Vagina (tissue), 2 donors: ENCODE measurements at regions not wholly inside any gene's neighbourhood (a gene's known extent, or its start where the extent isn't known, plus 50 kb on each side); places are given as distances from the start of the nearest gene placed in this dataset.
A peak's percentile ranks its signal among the peaks of the same experiment; 100 is the strongest.

Source experiments
- DNase-seq, 2 donors: peaks; one replicate each; pipeline ENCODE4 v3.0.0-alpha.2; 2017; ENCODE audit errors: extremely low spot score in 2 of 2
- H3K27ac ChIP-seq: fragments of 200-600 bp; sonication (generic); one replicate; pipeline ENCODE4 v1.5.1; 2019
- H3K27me3 ChIP-seq: fragments of 200-600 bp; sonication (generic); one replicate; pipeline ENCODE4 v1.5.1; 2019
- H3K36me3 ChIP-seq, 2 donors: fragments of 200-600 bp; sonication (generic); one replicate each; pipeline ENCODE4 v1.5.1; 2017 to 2019
- H3K4me1 ChIP-seq: fragments of 200-600 bp; sonication (generic); one replicate; pipeline ENCODE4 v1.5.1; 2019
- H3K4me3 ChIP-seq, 2 donors: fragments of 200-600 bp; sonication (generic); 1 replicate in 1 of 2; 2 replicates in 1 of 2; pipeline ENCODE4 v1.5.1; 2016 to 2019
- H3K9me3 ChIP-seq: fragments of 200-600 bp; sonication (generic); one replicate; pipeline ENCODE4 v1.5.1; 2019
- CTCF ChIP-seq, 3 experiments: fragments of 450-650 bp in 2 of 3; fragments of 200-600 bp in 1 of 3; sonication (generic) in 1 of 3; IDR thresholded peaks; one replicate each; pipeline ENCODE4 v1.5.1; 2017 to 2019; ENCODE audit warnings: antibody characterized with exemption in 3 of 3, mild to moderate bottlenecking in 2 of 3, moderate library complexity in 2 of 3
- POLR2A ChIP-seq, 2 donors: fragments of 450-650 bp; IDR thresholded peaks; one replicate each; pipeline ENCODE4 v1.6.1; 2017; ENCODE audit warnings: antibody characterized with exemption in 2 of 2, mild to moderate bottlenecking in 2 of 2, moderate library complexity in 2 of 2
- POLR2AphosphoS5 ChIP-seq, 2 donors: sonication (generic); formaldehyde crosslinking; IDR thresholded peaks; one replicate each; pipeline ENCODE4 v1.9.0; 2017; ENCODE audit warnings: antibody characterized with exemption in 2 of 2, mild to moderate bottlenecking in 2 of 2, low read depth in 1 of 2; ENCODE audit not compliant: insufficient read depth in 1 of 2
- intact Hi-C: fragments of 100-400 bp; cut with DNase I; formaldehyde crosslinking; loops from one replicate; pipeline ENCODE4 v1.15.1; 2023

- H3K36me3 ChIP-seq = no peaks in the 10 kb centered on the region
Measured at GRCh38 chr2:42900289-42900891, 108.0 kb upstream of the HAAO start.

GRCh38 chr2:42897358-42897757 lies 105.0 kb upstream of the HAAO start:
- H3K36me3 ChIP-seq = no peaks in the 10 kb centered on the region
- no peaks in the 10 kb centered on the region for H3K9me3 ChIP-seq
- no peak overlapping the region for H3K4me3 ChIP-seq
- intact Hi-C loops = no loop called here
- TF ChIP-seq POLR2A (IDR thresholded peaks at IDR 0.05) (no peak), POLR2AphosphoS5 (IDR thresholded peaks at IDR 0.05; ENCODE audit: insufficient read depth in 1 of 2, low read depth in 1 of 2) (no peak), CTCF (IDR thresholded peaks at IDR 0.05) (no peak)
- no peaks in the 10 kb centered on the region for H3K27me3 ChIP-seq
- peaks cover 25% of the 10 kb centered on the region for H3K4me1 ChIP-seq
- H3K27ac ChIP-seq = peak overlapping the region; percentile 7
- DNase-seq = no peak

More at GRCh38 chr2:42900289-42900891, 108.0 kb upstream of the HAAO start:
- peak overlapping the region; percentile 63 for H3K27ac ChIP-seq
- no peak for DNase-seq
- TF ChIP-seq POLR2AphosphoS5 (IDR thresholded peaks at IDR 0.05; ENCODE audit: insufficient read depth in 1 of 2, low read depth in 1 of 2) (no peak), POLR2A (IDR thresholded peaks at IDR 0.05) (no peak), CTCF (IDR thresholded peaks at IDR 0.05) (no peak)
- no peaks in the 10 kb centered on the region for H3K9me3 ChIP-seq
- H3K4me3 ChIP-seq = no peak overlapping the region
- H3K4me1 ChIP-seq = peaks cover 47% of the 10 kb centered on the region
- intact Hi-C loops = no loop called here
- H3K27me3 ChIP-seq = no peaks in the 10 kb centered on the region

- no peak overlapping the region for H3K27ac ChIP-seq
- no peaks in the 10 kb centered on the region for H3K9me3 ChIP-seq
- TF ChIP-seq POLR2A (IDR thresholded peaks at IDR 0.05) = no peak
- TF ChIP-seq POLR2AphosphoS5 (IDR thresholded peaks at IDR 0.05; ENCODE audit: insufficient read depth in 1 of 2, low read depth in 1 of 2) = no peak
- no peak for TF ChIP-seq CTCF (IDR thresholded peaks at IDR 0.05)
- intact Hi-C loops = no loop called here
- H3K4me1 ChIP-seq = peaks cover 13% of the 10 kb centered on the region
- no peaks in the 10 kb centered on the region for H3K36me3 ChIP-seq
- no peak overlapping the region for H3K4me3 ChIP-seq
- DNase-seq = no peak
- no peaks in the 10 kb centered on the region for H3K27me3 ChIP-seq
Measured at GRCh38 chr2:42895791-42896135, 103.4 kb upstream of the HAAO start.

- Histone ChIP-seq H3K27ac (no peak overlapping the region), H3K4me1 (peaks cover 8% of the 10 kb centered on the region), H3K9me3 (no peaks in the 10 kb centered on the region), H3K36me3 (no peaks in the 10 kb centered on the region), H3K4me3 (no peak overlapping the region), H3K27me3 (no peaks in the 10 kb centered on the region)
- intact Hi-C loops = no loop called here
- no peak for DNase-seq
- no peak for TF ChIP-seq CTCF (IDR thresholded peaks at IDR 0.05)
- no peak for TF ChIP-seq POLR2AphosphoS5 (IDR thresholded peaks at IDR 0.05; ENCODE audit: insufficient read depth in 1 of 2, low read depth in 1 of 2)
- no peak for TF ChIP-seq POLR2A (IDR thresholded peaks at IDR 0.05)
Measured at GRCh38 chr2:42895134-42895790, 102.9 kb upstream of the HAAO start.

- Histone ChIP-seq H3K27me3 (no peaks in the 10 kb centered on the region), H3K4me3 (no peak overlapping the region), H3K9me3 (no peaks in the 10 kb centered on the region), H3K27ac (no peak overlapping the region), H3K4me1 (peaks cover 6% of the 10 kb centered on the region), H3K36me3 (no peaks in the 10 kb centered on the region)
- DNase-seq = peak in 1 of 2 donors; percentile 80
- intact Hi-C loops = no loop called here
- TF ChIP-seq CTCF (IDR thresholded peaks at IDR 0.05) (no peak), POLR2A (IDR thresholded peaks at IDR 0.05) (no peak), POLR2AphosphoS5 (IDR thresholded peaks at IDR 0.05; ENCODE audit: insufficient read depth in 1 of 2, low read depth in 1 of 2) (no peak)
Measured at GRCh38 chr2:42893047-42893758, 100.8 kb upstream of the HAAO start.
